ENCODE measurements at regions not wholly inside any gene's neighbourhood (a gene's known extent, or its start where the extent isn't known, plus 50 kb on each side); places are given as distances from the start of the nearest gene placed in this dataset.

DNA sequence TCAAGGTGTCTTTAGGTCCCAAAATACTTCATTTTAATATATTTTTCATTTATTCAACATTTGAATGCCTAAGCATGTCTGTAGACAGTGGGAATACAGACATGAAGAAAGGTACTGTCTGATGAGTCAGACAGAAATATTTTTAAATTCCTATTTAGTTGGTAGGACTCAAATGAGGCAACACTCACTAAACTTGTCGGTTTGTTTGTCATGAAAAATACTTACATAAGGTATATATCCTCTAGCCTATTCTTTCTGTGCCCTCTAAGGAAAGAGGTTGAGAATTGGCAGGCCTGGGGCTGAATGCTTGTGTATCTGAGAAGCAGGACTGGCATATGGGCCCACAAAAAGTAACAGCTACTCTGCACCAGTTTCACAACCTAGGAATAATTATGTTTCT lies 423.6 kb upstream of the MDFIC2 start:
- TF ChIP-seq, protein P1, sequence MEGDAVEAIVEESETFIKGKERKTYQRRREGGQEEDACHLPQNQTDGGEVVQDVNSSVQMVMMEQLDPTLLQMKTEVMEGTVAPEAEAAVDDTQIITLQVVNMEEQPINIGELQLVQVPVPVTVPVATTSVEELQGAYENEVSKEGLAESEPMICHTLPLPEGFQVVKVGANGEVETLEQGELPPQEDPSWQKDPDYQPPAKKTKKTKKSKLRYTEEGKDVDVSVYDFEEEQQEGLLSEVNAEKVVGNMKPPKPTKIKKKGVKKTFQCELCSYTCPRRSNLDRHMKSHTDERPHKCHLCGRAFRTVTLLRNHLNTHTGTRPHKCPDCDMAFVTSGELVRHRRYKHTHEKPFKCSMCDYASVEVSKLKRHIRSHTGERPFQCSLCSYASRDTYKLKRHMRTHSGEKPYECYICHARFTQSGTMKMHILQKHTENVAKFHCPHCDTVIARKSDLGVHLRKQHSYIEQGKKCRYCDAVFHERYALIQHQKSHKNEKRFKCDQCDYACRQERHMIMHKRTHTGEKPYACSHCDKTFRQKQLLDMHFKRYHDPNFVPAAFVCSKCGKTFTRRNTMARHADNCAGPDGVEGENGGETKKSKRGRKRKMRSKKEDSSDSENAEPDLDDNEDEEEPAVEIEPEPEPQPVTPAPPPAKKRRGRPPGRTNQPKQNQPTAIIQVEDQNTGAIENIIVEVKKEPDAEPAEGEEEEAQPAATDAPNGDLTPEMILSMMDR (conservative IDR thresholded peaks at IDR 0.05 in 1 of 2, IDR thresholded peaks at IDR 0.05 in 1 of 2; ENCODE audit: extremely low read depth in 1 of 2, insufficient read depth in 1 of 2, low read depth in 1 of 2, low read length in 2 of 2) = no peak
- no peak for TF ChIP-seq EZH2 (IDR thresholded peaks at IDR 0.05; ENCODE audit: borderline replicate concordance, low read length)

All from mammary epithelial cell (primary cell).